GM23248 (cell line): ENCODE measurements at regions not wholly inside any gene's neighbourhood (a gene's known extent, or its start where the extent isn't known, plus 50 kb on each side); places are given as distances from the start of the nearest gene placed in this dataset.
"Not testable (repeated sequence)": the region's sequence is repeated elsewhere in the genome, so short reads cannot be mapped to it uniquely, and the experiment has no call there.

Source experiments
- EZH2 ChIP-seq: fragments of 200-600 bp; sonication (generic); IDR thresholded peaks from 2 replicates; pipeline ENCODE4 v1.6.1; 2018; ENCODE audit warnings: antibody characterized with exemption, mild to moderate bottlenecking; ENCODE audit not compliant: insufficient read depth, poor library complexity, severe bottlenecking
- EZH2phosphoT487 ChIP-seq: fragments of 200-600 bp; sonication (generic); IDR thresholded peaks from 2 replicates; pipeline ENCODE4 v1.6.1; 2018; ENCODE audit warnings: antibody characterized with exemption, moderate library complexity, mild to moderate bottlenecking, low read depth; ENCODE audit not compliant: insufficient read depth

DNA sequence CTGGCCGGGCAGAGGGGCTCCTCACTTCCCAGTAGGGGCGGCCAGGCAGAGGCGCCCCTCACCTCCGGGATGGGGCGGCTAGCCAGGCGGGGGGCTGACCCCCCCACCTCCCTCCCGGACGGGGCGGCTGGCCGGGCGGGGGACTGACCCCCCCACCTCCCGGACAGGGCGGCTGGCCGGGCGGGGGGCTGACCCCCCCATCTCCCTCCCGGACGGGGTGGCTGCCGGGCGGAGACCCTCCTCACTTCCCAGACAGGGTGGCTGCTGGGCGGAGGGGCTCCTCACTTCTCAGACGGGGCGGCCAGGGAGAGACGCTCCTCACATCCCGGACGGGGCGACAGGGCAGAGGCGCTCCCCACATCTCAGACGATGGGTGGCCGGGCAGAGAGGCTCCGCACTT, 66.4 kb upstream of the MEDAG start:
- not testable (repeated sequence) for TF ChIP-seq EZH2, EZH2phosphoT487
